ENCODE measurements at regions not wholly inside any gene's neighbourhood (a gene's known extent, or its start where the extent isn't known, plus 50 kb on each side); places are given as distances from the start of the nearest gene placed in this dataset.
"Not testable (repeated sequence)": the region's sequence is repeated elsewhere in the genome, so short reads cannot be mapped to it uniquely, and the experiment has no call there.

- DNase-seq (ENCODE audit: low read depth, low spot score): no peak
- Histone ChIP-seq H3K9me3 (ENCODE audit: insufficient read depth, low read length) (no peaks in the 10 kb centered on the region; the same call in 1 of the 2 replicates), H3K9ac (ENCODE audit: insufficient read length, low read depth) (no peak overlapping the region), H3K4me3 (ENCODE audit: insufficient read length, low read depth) (no peak overlapping the region), H3K27me3 (ENCODE audit: insufficient read depth, insufficient read length) (no peaks in the 10 kb centered on the region), H3K36me3 (ENCODE audit: insufficient read depth, insufficient read length, low read length) (no peaks in the 10 kb centered on the region), H3K4me1 (ENCODE audit: insufficient read depth, insufficient read length) (no peaks in the 10 kb centered on the region)
- TF ChIP-seq SUZ12 (IDR thresholded peaks at IDR 0.05; ENCODE audit: extremely low read depth, insufficient read depth, insufficient read length): no peak
- TF ChIP-seq YY1 (IDR thresholded peaks at IDR 0.05; ENCODE audit: insufficient read depth, insufficient read length): no peak
- no peak for TF ChIP-seq ZNF274 (IDR thresholded peaks at IDR 0.05; ENCODE audit: low read depth, low read length)
Observed at GRCh38 chr21:20292280-20292679, 705.9 kb upstream of the NCAM2 start.

DNA sequence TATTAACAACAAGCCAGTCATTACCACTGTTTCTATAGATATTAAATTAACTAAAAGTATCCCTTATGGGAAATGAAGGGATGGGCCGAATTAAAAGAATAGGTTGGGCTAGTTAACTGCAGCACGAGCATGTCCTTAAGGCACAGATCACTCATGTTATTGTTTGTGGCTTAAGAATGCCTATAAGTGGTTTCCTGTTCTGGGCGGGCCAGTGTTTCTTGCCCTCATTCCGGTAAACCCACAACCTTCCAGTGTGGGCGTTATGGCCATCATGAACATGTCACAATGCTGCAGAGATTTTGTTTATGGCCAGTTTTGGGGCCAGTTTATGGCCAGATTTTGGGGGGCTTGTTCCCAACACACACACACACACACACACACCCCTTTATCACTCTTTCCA lies 705.4 kb upstream of the NCAM2 start:
- not testable (repeated sequence) for H3K36me3 ChIP-seq (ENCODE audit: insufficient read depth, insufficient read length, low read length); DNase-seq (ENCODE audit: low read depth, low spot score); H3K9me3 ChIP-seq (ENCODE audit: insufficient read depth, low read length); H3K4me3 ChIP-seq (ENCODE audit: insufficient read length, low read depth); H3K4me1 ChIP-seq (ENCODE audit: insufficient read depth, insufficient read length); H3K9ac ChIP-seq (ENCODE audit: insufficient read length, low read depth); H3K27me3 ChIP-seq (ENCODE audit: insufficient read depth, insufficient read length)

DNA sequence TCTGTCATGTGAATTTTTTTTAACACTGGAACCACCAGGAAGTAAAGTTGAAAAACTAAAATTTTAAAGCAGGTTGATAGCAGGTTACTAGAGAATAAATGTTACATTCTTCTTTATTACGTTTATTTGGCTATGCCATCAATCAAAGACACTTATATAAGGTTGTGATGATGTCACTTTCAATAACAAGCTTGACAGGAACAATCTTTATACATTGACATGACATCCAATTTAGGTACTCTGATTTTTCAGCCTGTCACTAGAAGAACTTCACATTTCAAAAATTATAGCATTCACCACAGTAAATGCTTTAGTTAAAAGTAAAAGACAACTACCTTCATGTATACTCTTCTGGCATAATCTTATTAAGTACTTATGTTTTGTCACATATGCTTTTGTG lies 696.8 kb upstream of the NCAM2 start:
- H3K9ac ChIP-seq (ENCODE audit: insufficient read length, low read depth): no peak overlapping the region
- H3K4me1 ChIP-seq (ENCODE audit: insufficient read depth, insufficient read length): no peaks in the 10 kb centered on the region
- TF ChIP-seq ZNF274 (IDR thresholded peaks at IDR 0.05; ENCODE audit: low read depth, low read length): no peak
- TF ChIP-seq YY1 (IDR thresholded peaks at IDR 0.05; ENCODE audit: insufficient read depth, insufficient read length): no peak
- no peak for TF ChIP-seq SUZ12 (IDR thresholded peaks at IDR 0.05; ENCODE audit: extremely low read depth, insufficient read depth, insufficient read length)
- H3K4me3 ChIP-seq (ENCODE audit: insufficient read length, low read depth): no peak overlapping the region
- H3K27me3 ChIP-seq (ENCODE audit: insufficient read depth, insufficient read length): no peaks in the 10 kb centered on the region
- H3K9me3 ChIP-seq (ENCODE audit: insufficient read depth, low read length): no peaks in the 10 kb centered on the region; the same call in 1 of the 2 replicates
- H3K36me3 ChIP-seq (ENCODE audit: insufficient read depth, insufficient read length, low read length): no peaks in the 10 kb centered on the region
- no peak for DNase-seq (ENCODE audit: low read depth, low spot score)

- H3K9me3 ChIP-seq (ENCODE audit: insufficient read depth, low read length): no peaks in the 10 kb centered on the region; the same call in 1 of the 2 replicates
- H3K4me1 ChIP-seq (ENCODE audit: insufficient read depth, insufficient read length): no peaks in the 10 kb centered on the region
- TF ChIP-seq ZNF274 (IDR thresholded peaks at IDR 0.05; ENCODE audit: low read depth, low read length): no peak
- no peak for TF ChIP-seq SUZ12 (IDR thresholded peaks at IDR 0.05; ENCODE audit: extremely low read depth, insufficient read depth, insufficient read length)
- TF ChIP-seq YY1 (IDR thresholded peaks at IDR 0.05; ENCODE audit: insufficient read depth, insufficient read length): no peak
- no peak overlapping the region for H3K9ac ChIP-seq (ENCODE audit: insufficient read length, low read depth)
- H3K36me3 ChIP-seq (ENCODE audit: insufficient read depth, insufficient read length, low read length): no peaks in the 10 kb centered on the region
- no peak overlapping the region for H3K4me3 ChIP-seq (ENCODE audit: insufficient read length, low read depth)
- no peaks in the 10 kb centered on the region for H3K27me3 ChIP-seq (ENCODE audit: insufficient read depth, insufficient read length)
- DNase-seq (ENCODE audit: low read depth, low spot score): no peak
Observed at GRCh38 chr21:20302084-20302483, 696.1 kb upstream of the NCAM2 start.

DNA sequence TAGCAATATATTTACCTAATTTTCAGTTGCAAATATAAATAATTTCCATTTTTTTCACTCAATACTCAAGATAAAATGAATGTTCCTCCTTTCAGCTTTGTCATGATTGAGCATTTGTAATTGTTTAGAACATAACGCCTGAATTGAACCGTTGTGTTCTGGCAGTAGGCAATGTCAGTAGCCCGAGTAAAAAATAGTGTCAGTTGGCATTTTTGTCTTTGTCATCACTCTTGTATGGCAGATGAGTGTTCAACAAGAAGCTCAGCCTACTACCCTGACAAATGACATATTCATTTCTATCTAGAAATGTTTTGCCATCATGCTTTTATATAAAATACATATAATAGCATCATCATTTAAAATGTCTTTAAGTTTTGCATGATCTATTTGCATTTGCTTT lies 691.4 kb upstream of the NCAM2 start:
- Histone ChIP-seq H3K36me3 (ENCODE audit: insufficient read depth, insufficient read length, low read length) (no peaks in the 10 kb centered on the region), H3K9me3 (ENCODE audit: insufficient read depth, low read length) (no peaks in the 10 kb centered on the region; the same call in 1 of the 2 replicates), H3K4me1 (ENCODE audit: insufficient read depth, insufficient read length) (no peaks in the 10 kb centered on the region), H3K4me3 (ENCODE audit: insufficient read length, low read depth) (no peak overlapping the region), H3K27me3 (ENCODE audit: insufficient read depth, insufficient read length) (no peaks in the 10 kb centered on the region), H3K9ac (ENCODE audit: insufficient read length, low read depth) (no peak overlapping the region)
- no peak for TF ChIP-seq SUZ12 (IDR thresholded peaks at IDR 0.05; ENCODE audit: extremely low read depth, insufficient read depth, insufficient read length)
- TF ChIP-seq ZNF274 (IDR thresholded peaks at IDR 0.05; ENCODE audit: low read depth, low read length): no peak
- no peak for TF ChIP-seq YY1 (IDR thresholded peaks at IDR 0.05; ENCODE audit: insufficient read depth, insufficient read length)
- no peak for DNase-seq (ENCODE audit: low read depth, low spot score)

GRCh38 chr21:20308586-20309315 lies 689.5 kb upstream of the NCAM2 start:
- Histone ChIP-seq H3K36me3 (ENCODE audit: insufficient read depth, insufficient read length, low read length) (no peaks in the 10 kb centered on the region), H3K27me3 (ENCODE audit: insufficient read depth, insufficient read length) (no peaks in the 10 kb centered on the region), H3K9ac (ENCODE audit: insufficient read length, low read depth) (no peak overlapping the region), H3K4me3 (ENCODE audit: insufficient read length, low read depth) (no peak overlapping the region), H3K4me1 (ENCODE audit: insufficient read depth, insufficient read length) (no peaks in the 10 kb centered on the region), H3K9me3 (ENCODE audit: insufficient read depth, low read length) (no peaks in the 10 kb centered on the region)
- DNase-seq (ENCODE audit: low read depth, low spot score): no peak
- TF ChIP-seq YY1 (IDR thresholded peaks at IDR 0.05; ENCODE audit: insufficient read depth, insufficient read length) (no peak), ZNF274 (IDR thresholded peaks at IDR 0.05; ENCODE audit: low read depth, low read length) (no peak), SUZ12 (IDR thresholded peaks at IDR 0.05; ENCODE audit: extremely low read depth, insufficient read depth, insufficient read length) (no peak)

DNA sequence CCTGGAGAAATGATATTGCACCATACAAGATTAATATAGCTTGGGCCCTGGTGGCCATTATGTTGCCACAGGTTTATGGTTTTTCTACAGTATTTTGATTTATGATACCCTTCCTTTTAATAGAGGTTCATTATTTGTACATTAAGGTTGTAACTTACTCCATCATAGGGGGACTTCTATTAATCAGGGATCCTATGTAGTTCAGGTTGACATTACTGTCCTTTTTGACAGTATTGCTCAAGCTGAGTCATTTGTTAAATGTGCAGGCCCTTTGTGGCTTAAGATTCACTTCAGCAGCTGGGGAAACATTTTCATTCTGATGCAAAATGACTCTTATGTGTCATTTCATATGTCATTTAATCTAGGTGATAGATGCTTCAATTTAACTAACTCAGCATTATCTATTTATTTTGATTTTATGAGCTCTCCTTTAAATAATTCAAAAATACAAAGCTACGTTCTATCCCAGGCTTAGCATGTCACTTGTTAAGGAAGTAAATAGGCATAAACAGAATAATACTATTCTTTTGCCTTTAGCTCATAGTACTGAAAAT lies 686.9 kb upstream of the NCAM2 start:
- TF ChIP-seq YY1 (IDR thresholded peaks at IDR 0.05; ENCODE audit: insufficient read depth, insufficient read length) (no peak), SUZ12 (IDR thresholded peaks at IDR 0.05; ENCODE audit: extremely low read depth, insufficient read depth, insufficient read length) (no peak), ZNF274 (IDR thresholded peaks at IDR 0.05; ENCODE audit: low read depth, low read length) (no peak)
- H3K36me3 ChIP-seq (ENCODE audit: insufficient read depth, insufficient read length, low read length): no peaks in the 10 kb centered on the region
- no peak overlapping the region for H3K9ac ChIP-seq (ENCODE audit: insufficient read length, low read depth)
- H3K4me1 ChIP-seq (ENCODE audit: insufficient read depth, insufficient read length): no peaks in the 10 kb centered on the region
- H3K9me3 ChIP-seq (ENCODE audit: insufficient read depth, low read length): no peaks in the 10 kb centered on the region
- no peak overlapping the region for H3K4me3 ChIP-seq (ENCODE audit: insufficient read length, low read depth)
- no peak for DNase-seq (ENCODE audit: low read depth, low spot score)
- no peaks in the 10 kb centered on the region for H3K27me3 ChIP-seq (ENCODE audit: insufficient read depth, insufficient read length)

All from NT2/D1 (cell line).